Inflammatory macrophage (primary cell): ENCODE measurements at regions not wholly inside any gene's neighbourhood (a gene's known extent, or its start where the extent isn't known, plus 50 kb on each side); places are given as distances from the start of the nearest gene placed in this dataset.
"Not testable (repeated sequence)": the region's sequence is repeated elsewhere in the genome, so short reads cannot be mapped to it uniquely, and the experiment has no call there.

Experiments used
- DNase-seq, 2 donors: peaks; one replicate each; pipeline ENCODE4 v3.0.0-alpha.2; 2020 to 2022

- no peak for DNase-seq
These were observed 456.5 kb upstream of the ZNF804A start for GRCh38 chr2:184141866-184142265.

GRCh38 chr2:184154438-184154837 is 443.9 kb upstream of the ZNF804A start:
- no peak for DNase-seq

- DNase-seq, result no peak
These were observed 442.5 kb upstream of the ZNF804A start for GRCh38 chr2:184155791-184156190.

- DNase-seq, result no peak
These were observed 441.2 kb upstream of the ZNF804A start for GRCh38 chr2:184157141-184157540.

GRCh38 chr2:184162426-184162825 is 435.9 kb upstream of the ZNF804A start:
- DNase-seq, result no peak

- not testable (repeated sequence) for DNase-seq
These were observed 429.5 kb upstream of the ZNF804A start for GRCh38 chr2:184168823-184169222.

- no peak for DNase-seq
These were observed 429.0 kb upstream of the ZNF804A start for GRCh38 chr2:184169366-184169765.

- no peak for DNase-seq
These were observed 423.7 kb upstream of the ZNF804A start for GRCh38 chr2:184174493-184175104.

GRCh38 chr2:184178229-184178628 is 420.1 kb upstream of the ZNF804A start:
- no peak for DNase-seq

- no peak for DNase-seq
These were observed 411.9 kb upstream of the ZNF804A start for GRCh38 chr2:184186436-184186835.

GRCh38 chr2:184187421-184187971 is 410.8 kb upstream of the ZNF804A start:
- DNase-seq, result no peak

GRCh38 chr2:184190725-184191124 is 407.6 kb upstream of the ZNF804A start:
- no peak for DNase-seq

GRCh38 chr2:184192649-184193048 is 405.7 kb upstream of the ZNF804A start:
- no peak for DNase-seq

- DNase-seq, result no peak
These were observed 400.9 kb upstream of the ZNF804A start for GRCh38 chr2:184197413-184197812.

- DNase-seq, result not testable (repeated sequence)
These were observed 399.5 kb upstream of the ZNF804A start for GRCh38 chr2:184198791-184199190.

GRCh38 chr2:184199274-184199673 is 399.1 kb upstream of the ZNF804A start:
- no peak for DNase-seq

GRCh38 chr2:184201246-184201645 is 397.1 kb upstream of the ZNF804A start:
- DNase-seq, result no peak

GRCh38 chr2:184203661-184204060 is 394.7 kb upstream of the ZNF804A start:
- DNase-seq, result no peak

- no peak for DNase-seq
These were observed 393.2 kb upstream of the ZNF804A start for GRCh38 chr2:184205048-184205596.

GRCh38 chr2:184206045-184206444 is 392.3 kb upstream of the ZNF804A start:
- no peak for DNase-seq

GRCh38 chr2:184210329-184210728 is 388.0 kb upstream of the ZNF804A start:
- no peak for DNase-seq

GRCh38 chr2:184215745-184216144 is 382.6 kb upstream of the ZNF804A start:
- DNase-seq, result no peak

- DNase-seq, result no peak
These were observed 341.7 kb upstream of the ZNF804A start for GRCh38 chr2:184256611-184257010.

- no peak for DNase-seq
These were observed 337.0 kb upstream of the ZNF804A start for GRCh38 chr2:184261331-184261730.

- DNase-seq, result no peak
These were observed 336.5 kb upstream of the ZNF804A start for GRCh38 chr2:184261818-184262217.
